ENCODE measurements at regions not wholly inside any gene's neighbourhood (a gene's known extent, or its start where the extent isn't known, plus 50 kb on each side); places are given as distances from the start of the nearest gene placed in this dataset.

- no peak overlapping the region for H3K4me3 ChIP-seq
- DNase-seq: no peak
- 27 to 42% (median 37%) methylated on average over 1 of the region's 1 CpG for WGBS, 4 donors
- H3K4me1 ChIP-seq (replicated peaks in 1 of 2): no peaks in the 10 kb centered on the region
- no peak for TF ChIP-seq CTCF (IDR thresholded peaks at IDR 0.05)
- no peak overlapping the region for H3K27ac ChIP-seq
- no peaks in the 10 kb centered on the region for H3K36me3 ChIP-seq (replicated peaks in 1 of 2)
- intact Hi-C loops (cut with DNase I): no loop called here
- no peaks in the 10 kb centered on the region for H3K9me3 ChIP-seq (replicated peaks in 1 of 3)
- no peaks in the 10 kb centered on the region for H3K27me3 ChIP-seq
These were observed 82.9 kb upstream of the DYNLRB2 start for GRCh38 chr16:80457871-80458270.

- 88 to 90% (median 90%) methylated on average over 2 of the region's 2 CpGs for WGBS, 4 donors
- no peak overlapping the region for H3K27ac ChIP-seq
- no peak for TF ChIP-seq POLR2A (IDR thresholded peaks at IDR 0.05)
- no peak for TF ChIP-seq CTCF (IDR thresholded peaks at IDR 0.05)
- H3K9me3 ChIP-seq (replicated peaks in 1 of 3): no peaks in the 10 kb centered on the region
- H3K36me3 ChIP-seq (replicated peaks in 1 of 2): no peaks in the 10 kb centered on the region
- no peaks in the 10 kb centered on the region for H3K4me1 ChIP-seq (replicated peaks in 1 of 2)
- H3K4me3 ChIP-seq: no peak overlapping the region
- no peak for DNase-seq
- intact Hi-C loops (cut with DNase I): no loop called here
- no peaks in the 10 kb centered on the region for H3K27me3 ChIP-seq
These were observed 86.0 kb upstream of the DYNLRB2 start for GRCh38 chr16:80454802-80455201.

GRCh38 chr16:80449392-80449791 is 91.4 kb upstream of the DYNLRB2 start:
- H3K9me3 ChIP-seq (replicated peaks in 1 of 3): no peaks in the 10 kb centered on the region
- H3K36me3 ChIP-seq (replicated peaks in 1 of 2): no peaks in the 10 kb centered on the region
- no peak for DNase-seq
- H3K4me3 ChIP-seq: no peak overlapping the region
- intact Hi-C loops (cut with DNase I): no loop called here
- no peaks in the 10 kb centered on the region for H3K4me1 ChIP-seq (replicated peaks in 1 of 2)
- no peaks in the 10 kb centered on the region for H3K27me3 ChIP-seq
- H3K27ac ChIP-seq: no peak overlapping the region
- 73 to 80% (median 76%) methylated on average over 8 of the region's 8 CpGs for WGBS, 4 donors
- TF ChIP-seq CTCF (IDR thresholded peaks at IDR 0.05) (no peak), POLR2A (IDR thresholded peaks at IDR 0.05) (no peak)

DNA sequence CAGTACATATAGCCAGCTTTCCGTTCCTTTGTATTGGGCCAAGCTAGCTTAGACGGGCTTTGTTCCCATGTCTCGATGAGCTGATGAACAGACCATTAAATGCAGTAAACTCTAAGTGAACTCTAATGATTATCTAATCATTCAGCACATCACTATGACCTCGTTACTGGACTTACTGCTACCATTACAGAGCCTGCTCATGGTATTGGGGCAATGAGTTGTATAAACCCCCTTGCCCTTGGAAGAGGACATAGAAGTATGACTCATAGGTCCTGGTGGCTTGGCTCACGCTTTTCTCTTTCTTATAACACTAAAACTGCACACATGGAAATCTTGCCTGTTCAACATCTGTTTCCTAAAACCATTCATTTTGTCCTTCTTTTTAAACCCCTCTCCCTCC is 93.6 kb upstream of the DYNLRB2 start:
- TF ChIP-seq CTCF (IDR thresholded peaks at IDR 0.05) (no peak), POLR2A (IDR thresholded peaks at IDR 0.05) (no peak)
- Histone ChIP-seq H3K4me3 (no peak overlapping the region), H3K4me1 (replicated peaks in 1 of 2) (no peaks in the 10 kb centered on the region), H3K27me3 (no peaks in the 10 kb centered on the region), H3K9me3 (replicated peaks in 1 of 3) (no peaks in the 10 kb centered on the region), H3K27ac (no peak overlapping the region), H3K36me3 (replicated peaks in 1 of 2) (no peaks in the 10 kb centered on the region)
- 76 to 86% (median 80%) methylated on average over 5 of the region's 5 CpGs for WGBS, 4 donors
- no peak for DNase-seq
- intact Hi-C loops (cut with DNase I): no loop called here
